OCI-LY3 (cell line): ENCODE measurements at regions not wholly inside any gene's neighbourhood (a gene's known extent, or its start where the extent isn't known, plus 50 kb on each side); places are given as distances from the start of the nearest gene placed in this dataset.
A peak's percentile ranks its signal among the peaks of the same experiment; 100 is the strongest.

ENCODE experiments used
- H2AFZ ChIP-seq: fragments of 200-600, 300-600 bp; shearing (Covaris generic); 2 replicates; pipeline ENCODE4 v1.6.0; 2014; ENCODE audit warnings: antibody characterized with exemption, low read depth, low read length
- H3K27ac ChIP-seq: fragments of 200-600, 300-600 bp; sonication (generic); 2 replicates; pipeline ENCODE4 v1.5.1; 2014; ENCODE audit warnings: mild to moderate bottlenecking, low read length, moderate library complexity, mixed read lengths
- H3K27me3 ChIP-seq: fragments of 200-600, 300-600 bp; sonication (generic); 2 replicates; pipeline ENCODE4 v1.6.1; 2014; ENCODE audit warnings: low read depth, low read length, mixed read lengths
- H3K36me3 ChIP-seq: fragments of 200-600, 300-600 bp; sonication (generic); replicated peaks from 2 replicates; pipeline ENCODE3; 2014; ENCODE audit warnings: low read depth, low read length, mixed read lengths
- H3K4me1 ChIP-seq: fragments of 300-600, 200-600 bp; sonication (generic); 2 replicates; pipeline ENCODE4 v1.6.1; 2014; ENCODE audit warnings: low read length, mixed read lengths
- H3K4me2 ChIP-seq: fragments of 200-600, 300-600 bp; sonication (generic); 2 replicates; pipeline ENCODE4 v1.6.1; 2014; ENCODE audit warnings: low read length, mixed read lengths
- H3K4me3 ChIP-seq: fragments of 300-600, 200-600 bp; sonication (generic); 2 replicates; pipeline ENCODE4 v1.5.1; 2014; ENCODE audit warnings: antibody characterized with exemption, mild to moderate bottlenecking, low read length, moderate library complexity
- H3K79me2 ChIP-seq: fragments of 300-600, 200-600 bp; shearing (Covaris generic); 2 replicates; pipeline ENCODE4 v1.6.1; 2014; ENCODE audit warnings: mild to moderate bottlenecking, low read length, mixed read lengths
- H3K9ac ChIP-seq: fragments of 300-600, 200-600 bp; shearing (Covaris generic); 2 replicates; pipeline ENCODE4 v1.6.0; 2014; ENCODE audit warnings: mild to moderate bottlenecking, low read length, moderate library complexity
- H3K9me3 ChIP-seq: fragments of 200-600, 300-600 bp; shearing (Covaris generic); 2 replicates; pipeline ENCODE4 v1.6.1; 2014; ENCODE audit warnings: low read length, mixed read lengths; ENCODE audit not compliant: insufficient read depth
- H4K20me1 ChIP-seq: fragments of 200-600, 300-600 bp; sonication (generic); 2 replicates; pipeline ENCODE4 v1.6.1; 2016; ENCODE audit warnings: low read length, mixed read lengths; ENCODE audit not compliant: insufficient read depth
- CTCF ChIP-seq: fragments of 200-600, 300-600 bp; sonication (generic); IDR thresholded peaks from 2 replicates; pipeline ENCODE4 v1.5.1; 2014; ENCODE audit warnings: antibody characterized with exemption, low read length, low read depth
- EZH2phosphoT487 ChIP-seq: fragments of 200-600 bp; shearing (Covaris generic); IDR thresholded peaks from 2 replicates; pipeline ENCODE4 v1.6.1; 2018; ENCODE audit warnings: antibody characterized with exemption, mixed run types, low read depth

GRCh38 chr15:70258369-70259027 lies 160.8 kb upstream of the TLE3 start:
- no peak for TF ChIP-seq EZH2phosphoT487
- TF ChIP-seq CTCF = no peak
- Histone ChIP-seq H3K4me3 (no peak overlapping the region), H3K4me2 (peak overlapping the region; percentile 37), H3K36me3 (no peaks in the 10 kb centered on the region), H3K79me2 (no peaks in the 10 kb centered on the region), H3K27me3 (no peaks in the 10 kb centered on the region), H3K9me3 (no peaks in the 10 kb centered on the region), H2AFZ (peak overlapping the region; percentile 13; the same call in 1 of the 2 replicates), H3K4me1 (peaks cover 61% of the 10 kb centered on the region), H3K9ac (peak overlapping the region; percentile 24; the same call in 1 of the 2 replicates), H3K27ac (no peak overlapping the region), H4K20me1 (no peaks in the 10 kb centered on the region)

DNA sequence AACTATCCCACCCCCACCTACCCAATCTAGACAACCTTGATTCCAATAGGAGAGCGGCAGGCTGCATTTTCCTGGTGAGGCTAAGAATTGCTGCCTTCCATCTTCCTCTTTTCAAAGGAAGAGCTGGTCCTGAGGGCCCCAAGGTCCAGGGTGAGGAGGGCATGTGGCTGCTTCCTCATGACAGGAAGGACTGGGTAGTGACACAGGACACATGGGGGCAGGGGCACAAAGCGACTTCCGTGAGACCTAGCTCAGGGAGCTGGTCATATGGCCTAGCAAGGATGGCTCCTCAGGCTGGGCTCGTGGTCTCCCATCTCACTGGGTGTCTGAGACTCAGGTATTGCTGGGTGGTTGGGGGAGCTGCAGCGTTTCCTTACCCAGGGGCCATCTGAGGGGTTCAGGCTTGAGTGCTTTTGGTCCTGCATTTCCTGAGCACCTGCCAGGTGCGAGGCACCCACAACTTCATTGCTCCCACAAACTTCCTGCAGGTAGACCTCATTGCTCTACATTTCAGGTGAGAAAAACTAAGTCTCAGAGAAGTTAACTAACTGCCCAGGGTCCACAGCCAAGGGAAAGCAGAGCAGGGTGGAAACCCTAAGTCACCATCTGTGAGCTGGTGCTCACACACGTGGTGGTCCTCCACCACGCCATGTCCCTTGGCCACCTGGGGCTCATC lies 160.0 kb upstream of the TLE3 start:
- Histone ChIP-seq H3K4me1 (peaks cover 61% of the 10 kb centered on the region), H3K9ac (no peak overlapping the region), H3K27ac (no peak overlapping the region), H4K20me1 (no peaks in the 10 kb centered on the region), H3K4me2 (no peak overlapping the region), H3K36me3 (no peaks in the 10 kb centered on the region), H3K9me3 (no peaks in the 10 kb centered on the region), H3K4me3 (no peak overlapping the region), H3K79me2 (no peaks in the 10 kb centered on the region), H3K27me3 (no peaks in the 10 kb centered on the region), H2AFZ (no peak overlapping the region)
- TF ChIP-seq CTCF = no peak
- TF ChIP-seq EZH2phosphoT487 = no peak

DNA sequence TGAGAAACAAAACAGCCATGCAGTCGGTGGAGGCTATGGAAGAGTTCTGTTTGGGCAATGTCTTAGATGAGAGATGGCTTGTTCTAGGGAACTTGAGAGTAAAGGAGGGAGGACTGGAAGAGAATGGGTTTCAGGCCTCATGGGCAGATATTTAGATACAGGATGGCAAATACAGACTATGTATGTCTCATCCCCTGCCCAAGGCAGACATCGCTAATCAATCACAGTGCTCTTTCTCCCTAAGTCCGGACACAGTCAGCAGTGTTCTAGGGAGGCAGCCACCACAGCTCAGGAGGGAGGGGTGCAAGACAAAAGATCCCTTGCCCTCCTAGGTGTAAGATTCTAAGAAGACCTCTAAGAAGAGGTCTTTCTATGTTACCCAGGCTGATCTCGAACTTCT lies 159.3 kb upstream of the TLE3 start:
- Histone ChIP-seq H3K9me3 (no peaks in the 10 kb centered on the region), H4K20me1 (no peaks in the 10 kb centered on the region), H2AFZ (no peak overlapping the region), H3K79me2 (no peaks in the 10 kb centered on the region), H3K9ac (no peak overlapping the region), H3K36me3 (no peaks in the 10 kb centered on the region), H3K27ac (no peak overlapping the region), H3K27me3 (no peaks in the 10 kb centered on the region), H3K4me2 (no peak overlapping the region), H3K4me1 (peaks cover 56% of the 10 kb centered on the region), H3K4me3 (no peak overlapping the region)
- no peak for TF ChIP-seq EZH2phosphoT487
- TF ChIP-seq CTCF = no peak

GRCh38 chr15:70254311-70254869 lies 156.7 kb upstream of the TLE3 start:
- Histone ChIP-seq H4K20me1 (no peaks in the 10 kb centered on the region), H3K27ac (no peak overlapping the region), H2AFZ (no peak overlapping the region), H3K4me1 (peaks cover 35% of the 10 kb centered on the region), H3K4me3 (no peak overlapping the region), H3K36me3 (no peaks in the 10 kb centered on the region), H3K27me3 (no peaks in the 10 kb centered on the region), H3K9me3 (no peaks in the 10 kb centered on the region), H3K79me2 (no peaks in the 10 kb centered on the region), H3K9ac (no peak overlapping the region), H3K4me2 (peak overlapping the region; percentile 43; the same call in 1 of the 2 replicates)
- no peak for TF ChIP-seq CTCF
- no peak for TF ChIP-seq EZH2phosphoT487
